Astrocyte (in vitro differentiated cells and primary cell): ENCODE measurements at regions not wholly inside any gene's neighbourhood (a gene's known extent, or its start where the extent isn't known, plus 50 kb on each side); places are given as distances from the start of the nearest gene placed in this dataset.

ENCODE experiments used
- DNase-seq: peaks from one replicate; pipeline ENCODE4 v3.0.0-alpha.2; 2010; ENCODE audit warnings: low read depth
- FAIRE-seq: peaks from 2 replicates; lab custom pipeline; 2011; peaks lifted over from hg19 to GRCh38; lab: Jason Lieb, UNC
- H2AFZ ChIP-seq: 2 replicates; pipeline ENCODE4 v1.6.0; 2012; ENCODE audit warnings: low read depth, low read length, inconsistent platforms
- H3K27ac ChIP-seq: 2 replicates; pipeline ENCODE4 v1.5.1; 2011; ENCODE audit warnings: low read depth, low read length, inconsistent platforms
- H3K27me3 ChIP-seq: 2 replicates; pipeline ENCODE4 v1.6.0; 2011; ENCODE audit warnings: low read length, inconsistent platforms; ENCODE audit not compliant: insufficient read depth
- H3K36me3 ChIP-seq: 2 replicates; pipeline ENCODE4 v1.5.1; 2011; ENCODE audit warnings: low read length, inconsistent platforms; ENCODE audit not compliant: insufficient read depth
- H3K4me1 ChIP-seq: 2 replicates; pipeline ENCODE4 v1.5.1; 2011; ENCODE audit warnings: low read length, inconsistent platforms; ENCODE audit not compliant: insufficient read depth
- H3K4me2 ChIP-seq: 2 replicates; pipeline ENCODE4 v1.6.0; 2012; ENCODE audit warnings: low read length, inconsistent platforms
- H3K4me3 ChIP-seq: 2 replicates; pipeline ENCODE4 v1.5.1; 2011; ENCODE audit warnings: low read depth, mild to moderate bottlenecking, low read length, inconsistent platforms; ENCODE audit not compliant: insufficient read depth
- H3K79me2 ChIP-seq: 2 replicates; pipeline ENCODE4 v1.6.0; 2012; ENCODE audit warnings: mild to moderate bottlenecking, low read length, inconsistent platforms; ENCODE audit not compliant: insufficient read depth
- H3K9ac ChIP-seq: 2 replicates; pipeline ENCODE4 v1.6.0; 2012; ENCODE audit warnings: mild to moderate bottlenecking, low read length, inconsistent platforms
- H3K9me3 ChIP-seq: 2 replicates; pipeline ENCODE4 v1.5.1; 2012; ENCODE audit warnings: low read depth, mild to moderate bottlenecking, low read length, inconsistent platforms; ENCODE audit not compliant: insufficient read depth
- H4K20me1 ChIP-seq: 2 replicates; pipeline ENCODE4 v1.6.0; 2012; ENCODE audit warnings: low read length, inconsistent platforms; ENCODE audit not compliant: insufficient read depth
- H3K27ac Mint-ChIP-seq: one replicate; pipeline ENCODE4 v1.8.0; 2021; ENCODE audit warnings: mild to moderate bottlenecking, mixed read lengths; ENCODE audit not compliant: unreplicated experiment
- H3K27me3 Mint-ChIP-seq: one replicate; pipeline ENCODE4 v1.8.0; 2021; ENCODE audit warnings: low read depth, mixed read lengths; ENCODE audit not compliant: unreplicated experiment
- H3K36me3 Mint-ChIP-seq: one replicate; pipeline ENCODE4 v1.8.0; 2021; ENCODE audit warnings: low read depth, mixed read lengths; ENCODE audit not compliant: unreplicated experiment
- H3K4me1 Mint-ChIP-seq: one replicate; pipeline ENCODE4 v1.8.0; 2021; ENCODE audit warnings: low read depth, mixed read lengths; ENCODE audit not compliant: unreplicated experiment
- H3K4me3 Mint-ChIP-seq: one replicate; pipeline ENCODE4 v1.8.0; 2021; ENCODE audit warnings: mild to moderate bottlenecking, moderate library complexity, mixed read lengths; ENCODE audit not compliant: unreplicated experiment
- H3K9me3 Mint-ChIP-seq: one replicate; pipeline ENCODE4 v1.8.0; 2021; ENCODE audit warnings: mild to moderate bottlenecking, mixed read lengths; ENCODE audit not compliant: unreplicated experiment
- EZH2 ChIP-seq: IDR thresholded peaks from 2 replicates; pipeline ENCODE4 v1.6.1; 2012; ENCODE audit warnings: mild to moderate bottlenecking, low read length, inconsistent platforms; ENCODE audit not compliant: insufficient read depth
- TF ChIP-seq, protein P1 (sequence below): IDR thresholded peaks from 2 replicates; pipeline ENCODE4 v1.5.1; 2011; ENCODE audit warnings: low read depth, mild to moderate bottlenecking, inconsistent platforms, low read length, moderate library complexity; ENCODE audit not compliant: insufficient read depth

GRCh38 chr5:143456952-143457547, 53.6 kb upstream of the NR3C1 start:
- Mint-ChIP-seq H3K27me3 (no peaks in the 10 kb centered on the region), H3K4me3 (no peak overlapping the region), H3K4me1 (peaks cover 6% of the 10 kb centered on the region), H3K27ac (no peak overlapping the region), H3K9me3 (no peaks in the 10 kb centered on the region), H3K36me3 (no peaks in the 10 kb centered on the region)
- Histone ChIP-seq H3K36me3 (no peaks in the 10 kb centered on the region), H3K27me3 (no peaks in the 10 kb centered on the region), H3K9ac (no peak overlapping the region), H3K9me3 (no peaks in the 10 kb centered on the region), H3K79me2 (no peaks in the 10 kb centered on the region), H3K4me3 (no peak overlapping the region), H3K27ac (no peak overlapping the region), H4K20me1 (no peaks in the 10 kb centered on the region), H3K4me2 (no peak overlapping the region), H2AFZ (no peak overlapping the region), H3K4me1 (peaks cover 5% of the 10 kb centered on the region)
- no peak for FAIRE-seq
- TF ChIP-seq, protein P1, sequence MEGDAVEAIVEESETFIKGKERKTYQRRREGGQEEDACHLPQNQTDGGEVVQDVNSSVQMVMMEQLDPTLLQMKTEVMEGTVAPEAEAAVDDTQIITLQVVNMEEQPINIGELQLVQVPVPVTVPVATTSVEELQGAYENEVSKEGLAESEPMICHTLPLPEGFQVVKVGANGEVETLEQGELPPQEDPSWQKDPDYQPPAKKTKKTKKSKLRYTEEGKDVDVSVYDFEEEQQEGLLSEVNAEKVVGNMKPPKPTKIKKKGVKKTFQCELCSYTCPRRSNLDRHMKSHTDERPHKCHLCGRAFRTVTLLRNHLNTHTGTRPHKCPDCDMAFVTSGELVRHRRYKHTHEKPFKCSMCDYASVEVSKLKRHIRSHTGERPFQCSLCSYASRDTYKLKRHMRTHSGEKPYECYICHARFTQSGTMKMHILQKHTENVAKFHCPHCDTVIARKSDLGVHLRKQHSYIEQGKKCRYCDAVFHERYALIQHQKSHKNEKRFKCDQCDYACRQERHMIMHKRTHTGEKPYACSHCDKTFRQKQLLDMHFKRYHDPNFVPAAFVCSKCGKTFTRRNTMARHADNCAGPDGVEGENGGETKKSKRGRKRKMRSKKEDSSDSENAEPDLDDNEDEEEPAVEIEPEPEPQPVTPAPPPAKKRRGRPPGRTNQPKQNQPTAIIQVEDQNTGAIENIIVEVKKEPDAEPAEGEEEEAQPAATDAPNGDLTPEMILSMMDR = no peak
- no peak for TF ChIP-seq EZH2
- peak; percentile 45 for DNase-seq

DNA sequence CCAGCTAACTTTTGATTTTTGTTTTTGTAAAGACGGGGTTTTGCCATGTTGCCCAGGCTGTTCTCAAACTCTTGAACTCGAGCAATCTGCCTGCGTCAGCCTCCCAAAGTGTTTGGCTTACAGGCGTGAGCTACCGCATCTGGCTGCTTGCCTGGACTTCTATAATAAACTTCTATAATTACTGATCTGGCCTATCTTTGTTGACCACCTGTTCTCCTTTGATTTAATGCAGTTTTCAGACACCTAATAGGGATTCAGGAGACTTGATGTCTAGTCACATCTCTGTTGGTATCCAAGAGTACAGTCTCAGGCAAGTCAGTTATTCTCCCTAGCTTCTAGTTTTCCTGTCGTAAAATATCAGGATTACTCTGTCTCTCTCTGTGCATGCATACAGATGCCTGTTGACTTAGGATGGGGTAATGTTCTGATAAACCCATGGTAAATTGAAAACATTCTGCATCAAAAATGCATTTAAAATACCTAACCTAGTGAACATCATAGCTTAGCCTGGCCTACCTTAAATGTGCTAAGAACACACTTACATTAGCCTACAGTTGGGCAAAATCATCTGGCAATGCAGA, 51.5 kb upstream of the NR3C1 start:
- TF ChIP-seq, protein P1 = no peak
- no peak for TF ChIP-seq EZH2
- Histone ChIP-seq H3K4me1 (peaks cover 5% of the 10 kb centered on the region), H3K36me3 (no peaks in the 10 kb centered on the region), H3K27me3 (no peaks in the 10 kb centered on the region), H3K4me3 (no peak overlapping the region), H3K9ac (no peak overlapping the region), H4K20me1 (no peaks in the 10 kb centered on the region), H3K79me2 (no peaks in the 10 kb centered on the region), H3K9me3 (no peaks in the 10 kb centered on the region), H2AFZ (no peak overlapping the region), H3K4me2 (no peak overlapping the region), H3K27ac (no peak overlapping the region)
- DNase-seq (no peak), FAIRE-seq (no peak)
- Mint-ChIP-seq H3K27ac (no peak overlapping the region), H3K4me1 (peaks cover 6% of the 10 kb centered on the region), H3K4me3 (no peak overlapping the region), H3K36me3 (no peaks in the 10 kb centered on the region), H3K27me3 (no peaks in the 10 kb centered on the region), H3K9me3 (no peaks in the 10 kb centered on the region)

DNA sequence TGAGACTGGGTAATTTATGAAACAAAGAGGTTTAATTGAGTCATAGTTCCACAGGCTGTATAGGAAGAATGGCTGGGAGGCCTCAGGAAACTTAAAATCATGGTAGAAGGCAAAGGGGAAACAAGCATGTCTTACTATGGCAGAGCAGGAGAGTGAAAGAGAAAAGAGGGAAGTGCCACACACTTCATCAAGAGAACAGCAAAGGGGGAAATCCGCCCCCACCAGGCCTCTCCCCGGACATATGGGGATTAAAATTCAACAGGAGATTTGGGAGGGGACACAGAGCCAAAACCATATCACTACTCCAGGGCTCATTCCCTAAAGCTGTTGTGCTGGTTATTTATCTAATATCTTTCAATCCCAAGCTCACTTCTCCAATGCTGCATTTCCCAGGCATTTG, 50.2 kb upstream of the NR3C1 start:
- TF ChIP-seq, protein P1 = no peak
- TF ChIP-seq EZH2 = no peak
- Mint-ChIP-seq H3K36me3 (no peaks in the 10 kb centered on the region), H3K27me3 (no peaks in the 10 kb centered on the region), H3K9me3 (no peaks in the 10 kb centered on the region), H3K27ac (no peak overlapping the region), H3K4me1 (peaks cover 6% of the 10 kb centered on the region), H3K4me3 (no peak overlapping the region)
- Histone ChIP-seq H3K4me1 (peaks cover 5% of the 10 kb centered on the region), H3K79me2 (no peaks in the 10 kb centered on the region), H3K27ac (no peak overlapping the region), H3K9me3 (no peaks in the 10 kb centered on the region), H3K9ac (no peak overlapping the region), H2AFZ (no peak overlapping the region), H4K20me1 (no peaks in the 10 kb centered on the region), H3K36me3 (no peaks in the 10 kb centered on the region), H3K4me2 (no peak overlapping the region), H3K27me3 (no peaks in the 10 kb centered on the region), H3K4me3 (no peak overlapping the region)
- DNase-seq (no peak), FAIRE-seq (no peak)
